GM18502 (cell line): ENCODE measurements at regions not wholly inside any gene's neighbourhood (a gene's known extent, or its start where the extent isn't known, plus 50 kb on each side); places are given as distances from the start of the nearest gene placed in this dataset.

ENCODE experiments used
- ATAC-seq: cut with Tn5 transposase; IDR thresholded peaks from one replicate; pipeline ENCODE4 v1.9.1; 2021; ENCODE audit warnings: mild to moderate bottlenecking; ENCODE audit not compliant: unreplicated experiment, poor library complexity

GRCh38 chr20:22652681-22653588, 68.6 kb upstream of the FOXA2 start:
- ATAC-seq, result no peak

- no peak for ATAC-seq
Measured at GRCh38 chr20:22653658-22654642, 69.6 kb upstream of the FOXA2 start.

GRCh38 chr20:22663528-22664025, 79.2 kb upstream of the FOXA2 start:
- no peak for ATAC-seq

GRCh38 chr20:22667198-22667597, 82.8 kb upstream of the FOXA2 start:
- ATAC-seq, result no peak

GRCh38 chr20:22672191-22672590, 87.8 kb upstream of the FOXA2 start:
- no peak for ATAC-seq

- no peak for ATAC-seq
Measured at GRCh38 chr20:22673467-22673866, 89.1 kb upstream of the FOXA2 start.

- no peak for ATAC-seq
Measured at GRCh38 chr20:22675341-22675740, 91.0 kb upstream of the FOXA2 start.

- ATAC-seq, result no peak
Measured at GRCh38 chr20:22678678-22679077, 94.3 kb upstream of the FOXA2 start.

- ATAC-seq, result no peak
Measured at GRCh38 chr20:22679197-22679596, 94.8 kb upstream of the FOXA2 start.

- no peak for ATAC-seq
Measured at GRCh38 chr20:22680031-22680740, 95.8 kb upstream of the FOXA2 start.

GRCh38 chr20:22681591-22682248, 97.3 kb upstream of the FOXA2 start:
- no peak for ATAC-seq

GRCh38 chr20:22682381-22682780, 98.0 kb upstream of the FOXA2 start:
- no peak for ATAC-seq

GRCh38 chr20:22684072-22684762, 99.8 kb upstream of the FOXA2 start:
- peak; percentile 87 for ATAC-seq

- ATAC-seq, result no peak
Measured at GRCh38 chr20:22684763-22685443, 100.5 kb upstream of the FOXA2 start.

- peak; percentile 58 for ATAC-seq
Measured at GRCh38 chr20:22686097-22686496, 101.7 kb upstream of the FOXA2 start.

- ATAC-seq, result no peak
Measured at GRCh38 chr20:22687676-22688349, 103.4 kb upstream of the FOXA2 start.

- ATAC-seq, result no peak
Measured at GRCh38 chr20:22688485-22688884, 104.1 kb upstream of the FOXA2 start.

- ATAC-seq, result no peak
Measured at GRCh38 chr20:22689266-22689665, 104.9 kb upstream of the FOXA2 start.
